HEK293T (cell line): ENCODE measurements at regions not wholly inside any gene's neighbourhood (a gene's known extent, or its start where the extent isn't known, plus 50 kb on each side); places are given as distances from the start of the nearest gene placed in this dataset.

ENCODE experiments used
- BHLHE40 ChIP-seq: fragments of 450-650 bp; IDR thresholded peaks from 2 replicates; pipeline ENCODE4 v1.6.1; 2016; ENCODE audit warnings: mild to moderate bottlenecking, moderate library complexity, borderline replicate concordance
- ELF4 ChIP-seq: fragments of 450-650 bp; IDR thresholded peaks from 2 replicates; pipeline ENCODE4 v1.6.1; 2017; ENCODE audit warnings: antibody characterized with exemption
- FOXK2 ChIP-seq: fragments of 450-650 bp; IDR thresholded peaks from 2 replicates; pipeline ENCODE4 v1.6.1; 2016; ENCODE audit warnings: mild to moderate bottlenecking
- FOXM1 ChIP-seq: fragments of 450-650 bp; IDR thresholded peaks from 2 replicates; pipeline ENCODE4 v1.6.1; 2017; ENCODE audit warnings: mild to moderate bottlenecking, borderline replicate concordance
- HDGF ChIP-seq: fragments of 450-650 bp; IDR thresholded peaks from 2 replicates; pipeline ENCODE4 v1.6.1; 2017; ENCODE audit warnings: antibody characterized with exemption, borderline replicate concordance
- L3MBTL2 ChIP-seq: fragments of 450-650 bp; conservative IDR thresholded peaks from 2 replicates; pipeline ENCODE4 v1.6.1; 2016; ENCODE audit warnings: mild to moderate bottlenecking
- SUZ12 ChIP-seq: fragments of 450-650 bp; IDR thresholded peaks from 2 replicates; pipeline ENCODE4 v1.6.1; 2016; ENCODE audit warnings: mild to moderate bottlenecking

GRCh38 chr4:126466848-126467247 is 1152.1 kb downstream of the FAT4 start:
- TF ChIP-seq L3MBTL2 = no peak
- no peak for TF ChIP-seq BHLHE40
- no peak for TF ChIP-seq HDGF
- TF ChIP-seq ELF4 = no peak
- TF ChIP-seq FOXM1 = no peak
- no peak for TF ChIP-seq FOXK2
- no peak for TF ChIP-seq SUZ12
